ENCODE measurements at regions not wholly inside any gene's neighbourhood (a gene's known extent, or its start where the extent isn't known, plus 50 kb on each side); places are given as distances from the start of the nearest gene placed in this dataset.
A peak's percentile ranks its signal among the peaks of the same experiment; 100 is the strongest.

DNA sequence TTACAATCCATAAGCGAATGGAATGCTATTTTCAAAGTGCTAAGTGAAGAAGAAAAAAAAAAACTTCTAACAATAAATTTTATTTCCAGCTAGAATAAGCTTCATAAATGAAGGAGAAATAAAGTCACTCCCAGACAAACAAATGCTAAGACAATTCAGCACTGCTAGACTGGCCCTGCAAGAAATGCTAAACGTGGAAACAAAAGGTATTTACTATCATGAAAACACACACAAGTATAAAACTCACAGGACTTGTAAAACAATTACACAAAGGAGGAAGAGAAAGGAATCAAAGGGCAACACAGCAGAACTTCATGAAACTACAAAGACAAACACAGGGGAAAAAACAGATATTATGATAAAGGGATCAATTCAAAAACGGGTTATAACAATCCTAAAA is 85.8 kb upstream of the NELL2 start:
- no peak for DNase-seq

DNA sequence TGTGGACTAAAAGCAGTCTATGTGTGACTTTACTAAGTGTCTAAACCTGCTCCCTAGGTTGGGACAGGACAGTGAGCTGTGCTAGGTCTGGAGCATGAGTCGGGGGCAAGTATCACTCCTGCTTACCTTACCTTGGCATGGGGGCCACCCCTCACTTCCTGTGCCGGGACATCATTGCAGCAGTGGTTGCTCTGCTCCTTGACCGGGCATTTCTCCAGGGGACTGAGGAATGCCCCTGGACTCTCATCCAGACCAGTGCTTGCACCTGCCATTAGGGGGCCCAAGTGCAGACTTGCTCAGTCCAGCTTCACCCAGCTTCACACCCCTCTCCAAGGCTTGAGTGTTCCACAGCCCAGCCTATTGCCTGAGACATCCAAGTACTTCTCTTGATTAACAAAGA is 84.7 kb upstream of the NELL2 start:
- DNase-seq, result no peak

DNA sequence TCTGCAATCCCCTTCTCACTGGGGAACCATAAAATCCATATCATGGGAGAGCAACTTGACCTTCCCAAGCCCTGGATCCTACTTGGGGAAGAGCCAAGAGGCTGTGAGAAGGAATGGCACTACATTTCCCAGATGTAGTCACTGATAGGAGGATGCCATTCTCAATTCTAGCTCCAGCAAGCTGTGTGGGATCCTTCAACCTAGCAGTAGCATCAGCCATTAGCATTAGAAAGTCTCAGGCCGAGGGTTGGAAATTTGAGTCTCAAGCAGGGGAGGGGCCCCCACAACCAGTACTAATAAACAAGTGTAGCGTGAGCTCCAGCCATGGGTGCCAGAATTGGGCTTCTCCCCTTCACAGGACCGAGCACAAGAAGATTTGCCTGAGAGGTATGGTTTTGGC is 84.3 kb upstream of the NELL2 start:
- no peak for DNase-seq

DNA sequence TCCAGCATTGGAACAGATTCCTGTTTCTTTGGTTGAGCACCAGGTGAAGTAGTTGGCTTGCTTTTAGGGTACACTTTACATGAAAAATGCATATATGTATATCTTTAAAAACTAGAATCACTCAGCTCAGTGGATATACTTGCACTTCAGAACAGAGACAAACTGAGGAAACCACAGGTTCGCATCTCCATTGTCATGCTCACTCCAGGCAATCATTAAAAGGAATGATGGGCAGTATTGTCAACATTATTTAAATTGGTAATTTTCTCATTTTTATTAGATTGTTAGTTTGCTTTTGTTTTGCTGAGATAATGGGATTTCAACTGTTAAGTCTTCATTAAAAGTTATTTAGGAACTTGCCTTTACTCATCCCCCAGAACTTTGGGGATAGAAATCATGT is 71.0 kb upstream of the NELL2 start:
- DNase-seq, result no peak

DNA sequence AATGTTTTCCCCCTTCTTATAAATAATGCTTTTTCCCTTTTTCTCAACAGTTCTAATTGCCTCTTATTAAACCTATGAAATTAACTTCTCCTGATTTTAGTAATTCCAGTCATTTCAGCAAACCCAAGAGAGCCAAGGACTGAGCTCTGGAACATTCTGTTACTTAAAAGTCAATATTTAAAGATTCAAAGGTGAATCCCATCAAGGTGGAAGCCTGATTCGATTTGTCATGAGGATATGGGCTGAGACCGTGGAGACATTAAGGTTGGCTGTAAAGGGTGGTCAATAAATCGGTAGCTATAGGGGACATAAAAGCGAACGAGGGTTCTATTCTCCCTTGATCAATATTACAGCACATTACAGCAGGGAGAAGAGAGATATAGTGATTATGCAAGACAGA is 66.6 kb upstream of the NELL2 start:
- DNase-seq, result no peak

DNA sequence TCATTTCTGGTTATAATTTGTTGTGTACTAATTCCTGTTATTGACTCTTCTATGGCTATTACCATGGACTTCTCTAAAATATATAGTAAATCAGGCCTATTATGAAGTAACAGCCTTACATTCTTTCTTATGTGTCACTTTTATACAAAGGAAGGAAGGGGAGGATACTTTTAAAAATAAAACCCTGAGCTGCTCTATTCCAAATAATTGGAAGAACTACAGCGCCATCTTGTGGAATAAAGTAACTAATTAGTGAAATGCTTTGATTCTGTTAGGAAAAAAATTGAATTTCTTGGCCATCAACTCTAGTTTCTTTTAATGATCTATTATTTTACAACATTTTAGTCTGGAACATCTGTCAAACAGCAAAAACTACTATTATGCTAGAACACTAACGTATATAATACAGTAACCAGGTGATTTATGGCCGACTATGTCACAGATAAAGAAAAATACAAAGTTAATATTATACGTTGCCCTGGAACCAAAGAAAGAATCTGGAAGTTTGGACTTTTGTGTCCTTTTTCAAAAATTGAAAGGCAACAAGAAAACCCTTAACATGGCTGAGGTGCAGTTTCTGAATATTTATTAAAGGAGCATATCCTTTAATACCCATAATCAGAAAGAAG is 55.0 kb upstream of the NELL2 start:
- DNase-seq, result peak; percentile 80

DNA sequence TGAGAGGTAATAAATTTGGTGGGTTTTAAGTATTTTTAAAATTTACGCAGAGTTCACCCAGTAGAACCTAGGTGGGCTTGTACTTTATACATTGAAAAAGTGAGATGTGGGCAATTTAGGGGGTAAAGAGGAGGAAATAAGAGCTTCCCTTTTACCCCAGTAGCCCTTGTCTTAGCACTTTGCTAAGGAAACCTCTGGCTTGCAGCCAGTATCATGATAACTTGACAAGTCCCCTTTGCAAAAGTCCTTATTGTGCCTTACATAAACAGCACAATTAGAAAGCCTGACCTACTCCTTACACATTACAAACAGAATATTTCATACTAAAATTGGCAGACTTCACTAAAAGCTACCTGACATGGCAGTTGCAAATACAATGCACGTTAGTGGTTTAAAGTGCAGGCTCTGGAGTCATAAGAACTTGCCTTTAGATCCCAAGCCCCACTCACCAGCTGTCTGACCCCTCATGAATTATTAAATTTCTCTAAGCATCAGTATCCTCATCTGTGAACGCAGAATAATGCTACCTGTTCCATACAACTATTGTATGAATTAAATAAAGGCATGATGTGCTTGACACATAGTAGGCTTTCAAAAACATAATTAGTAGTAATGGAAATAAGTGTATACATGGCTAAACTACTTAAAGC is 53.2 kb upstream of the NELL2 start:
- no peak for DNase-seq

Measured in CD4-positive, alpha-beta T cell treated with Interleukin-4 for 4 hours (primary cell).